ENCODE measurements at regions not wholly inside any gene's neighbourhood (a gene's known extent, or its start where the extent isn't known, plus 50 kb on each side); places are given as distances from the start of the nearest gene placed in this dataset. TPM values are rescaled to one million over a fixed set of nuclear protein-coding genes. Genes with fewer than 3 reads are reported as not detected.

GRCh38 chr12:25904442-25904841 lies 54.0 kb upstream of the RASSF8 start:
- no peak for TF ChIP-seq CTCF (IDR thresholded peaks at IDR 0.05)
- DNase-seq (ENCODE audit: low spot score) (no peak), ATAC-seq (ENCODE audit: low FRiP score) (no peak)

GRCh38 chr12:25906651-25907340 lies 51.7 kb upstream of the RASSF8 start:
- no peak for DNase-seq (ENCODE audit: low spot score)
- TF ChIP-seq CTCF (IDR thresholded peaks at IDR 0.05): no peak
- ATAC-seq (ENCODE audit: low FRiP score): no peak

Small RNAs in the stretch of these regions (small RNA-seq; reads per million reads assigned to genes)
- gene RN7SKP262: not detected

All from omental fat pad (tissue), 3 donors.